HEK293 (cell line): ENCODE measurements at regions not wholly inside any gene's neighbourhood (a gene's known extent, or its start where the extent isn't known, plus 50 kb on each side); places are given as distances from the start of the nearest gene placed in this dataset.

ENCODE experiments used
- MEIS1 ChIP-seq: sonication (generic); formaldehyde crosslinking; IDR thresholded peaks from 2 replicates; pipeline ENCODE4 v1.8.1; 2022; ENCODE audit warnings: missing genetic modification reagents, mild to moderate bottlenecking, borderline replicate concordance
- YY1 ChIP-seq: fragments of 450-650 bp; formaldehyde crosslinking; IDR thresholded peaks from 2 replicates; pipeline ENCODE4 v1.5.1; 2018; ENCODE audit warnings: missing biosample characterization, missing genetic modification characterization
- ZNF112 ChIP-seq: fragments of 450-650 bp; formaldehyde crosslinking; IDR thresholded peaks from 2 replicates; pipeline ENCODE4 v1.5.0; 2017; ENCODE audit warnings: missing biosample characterization, missing genetic modification characterization
- ZNF174 ChIP-seq: fragments of 450-650 bp; formaldehyde crosslinking; IDR thresholded peaks from 2 replicates; pipeline ENCODE4 v1.5.0; 2017; ENCODE audit warnings: missing biosample characterization, mild to moderate bottlenecking, missing genetic modification characterization
- ZNF664 ChIP-seq: fragments of 450-650 bp; formaldehyde crosslinking; IDR thresholded peaks from 2 replicates; pipeline ENCODE4 v1.5.1; 2016; ENCODE audit warnings: missing biosample characterization, missing genetic modification characterization
- ZSCAN16 ChIP-seq: fragments of 450-650 bp; formaldehyde crosslinking; IDR thresholded peaks from 2 replicates; pipeline ENCODE4 v1.5.1; 2016; ENCODE audit warnings: missing biosample characterization, missing genetic modification characterization
- TF ChIP-seq, protein P1 (sequence below): IDR thresholded peaks from 2 replicates; pipeline ENCODE4 v1.6.1; 2011; ENCODE audit warnings: mild to moderate bottlenecking, low read depth, low read length, borderline replicate concordance
- TF ChIP-seq, protein P2 (sequence below): fragments of 450-650 bp; formaldehyde crosslinking; IDR thresholded peaks from 2 replicates; pipeline ENCODE4 v1.5.1; 2016; ENCODE audit warnings: missing biosample characterization, missing genetic modification characterization

GRCh38 chr1:229116114-229116513, 154.8 kb upstream of the RAB4A start:
- no peak for TF ChIP-seq ZNF174 (tag by site-specific recombination)
- no peak for TF ChIP-seq MEIS1 (CRISPR knock-in tag)
- TF ChIP-seq, protein P1, sequence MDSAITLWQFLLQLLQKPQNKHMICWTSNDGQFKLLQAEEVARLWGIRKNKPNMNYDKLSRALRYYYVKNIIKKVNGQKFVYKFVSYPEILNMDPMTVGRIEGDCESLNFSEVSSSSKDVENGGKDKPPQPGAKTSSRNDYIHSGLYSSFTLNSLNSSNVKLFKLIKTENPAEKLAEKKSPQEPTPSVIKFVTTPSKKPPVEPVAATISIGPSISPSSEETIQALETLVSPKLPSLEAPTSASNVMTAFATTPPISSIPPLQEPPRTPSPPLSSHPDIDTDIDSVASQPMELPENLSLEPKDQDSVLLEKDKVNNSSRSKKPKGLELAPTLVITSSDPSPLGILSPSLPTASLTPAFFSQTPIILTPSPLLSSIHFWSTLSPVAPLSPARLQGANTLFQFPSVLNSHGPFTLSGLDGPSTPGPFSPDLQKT: no peak
- TF ChIP-seq YY1 (tag by site-specific recombination): no peak
- no peak for TF ChIP-seq ZNF112 (tag by site-specific recombination)
- no peak for TF ChIP-seq ZSCAN16 (tag by site-specific recombination)
- TF ChIP-seq ZNF664 (tag by site-specific recombination): no peak
- TF ChIP-seq, protein P2, sequence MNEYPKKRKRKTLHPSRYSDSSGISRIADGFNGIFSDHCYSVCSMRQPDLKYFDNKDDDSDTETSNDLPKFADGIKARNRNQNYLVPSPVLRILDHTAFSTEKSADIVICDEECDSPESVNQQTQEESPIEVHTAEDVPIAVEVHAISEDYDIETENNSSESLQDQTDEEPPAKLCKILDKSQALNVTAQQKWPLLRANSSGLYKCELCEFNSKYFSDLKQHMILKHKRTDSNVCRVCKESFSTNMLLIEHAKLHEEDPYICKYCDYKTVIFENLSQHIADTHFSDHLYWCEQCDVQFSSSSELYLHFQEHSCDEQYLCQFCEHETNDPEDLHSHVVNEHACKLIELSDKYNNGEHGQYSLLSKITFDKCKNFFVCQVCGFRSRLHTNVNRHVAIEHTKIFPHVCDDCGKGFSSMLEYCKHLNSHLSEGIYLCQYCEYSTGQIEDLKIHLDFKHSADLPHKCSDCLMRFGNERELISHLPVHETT (tag by site-specific recombination): no peak
